ENCODE measurements at regions not wholly inside any gene's neighbourhood (a gene's known extent, or its start where the extent isn't known, plus 50 kb on each side); places are given as distances from the start of the nearest gene placed in this dataset.

DNA sequence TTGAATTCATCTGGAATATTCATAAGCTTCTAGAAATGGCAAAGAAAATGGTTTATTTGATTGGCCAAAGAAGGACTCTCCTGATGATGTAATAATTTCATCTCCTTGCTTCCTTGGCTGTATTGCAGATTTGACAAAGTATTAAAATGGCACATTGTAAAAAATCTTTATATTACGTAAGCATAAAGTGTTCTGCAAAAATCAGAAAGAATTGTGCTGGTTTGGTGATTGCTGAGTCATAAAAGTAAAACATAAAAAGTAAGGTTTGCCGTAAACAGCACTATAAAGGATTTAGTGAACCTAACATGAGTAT lies 255.9 kb upstream of the RREB1 start:
- Histone ChIP-seq H3K36me3 (ENCODE audit: control insufficient read depth, insufficient read depth, low read length) (no peaks in the 10 kb centered on the region), H3K27me3 (replicated peaks; ENCODE audit: control insufficient read depth, insufficient read depth, low read length) (no peaks in the 10 kb centered on the region), H3K4me3 (replicated peaks; ENCODE audit: low read depth, low read length) (no peak overlapping the region)
- TF ChIP-seq, protein P1, sequence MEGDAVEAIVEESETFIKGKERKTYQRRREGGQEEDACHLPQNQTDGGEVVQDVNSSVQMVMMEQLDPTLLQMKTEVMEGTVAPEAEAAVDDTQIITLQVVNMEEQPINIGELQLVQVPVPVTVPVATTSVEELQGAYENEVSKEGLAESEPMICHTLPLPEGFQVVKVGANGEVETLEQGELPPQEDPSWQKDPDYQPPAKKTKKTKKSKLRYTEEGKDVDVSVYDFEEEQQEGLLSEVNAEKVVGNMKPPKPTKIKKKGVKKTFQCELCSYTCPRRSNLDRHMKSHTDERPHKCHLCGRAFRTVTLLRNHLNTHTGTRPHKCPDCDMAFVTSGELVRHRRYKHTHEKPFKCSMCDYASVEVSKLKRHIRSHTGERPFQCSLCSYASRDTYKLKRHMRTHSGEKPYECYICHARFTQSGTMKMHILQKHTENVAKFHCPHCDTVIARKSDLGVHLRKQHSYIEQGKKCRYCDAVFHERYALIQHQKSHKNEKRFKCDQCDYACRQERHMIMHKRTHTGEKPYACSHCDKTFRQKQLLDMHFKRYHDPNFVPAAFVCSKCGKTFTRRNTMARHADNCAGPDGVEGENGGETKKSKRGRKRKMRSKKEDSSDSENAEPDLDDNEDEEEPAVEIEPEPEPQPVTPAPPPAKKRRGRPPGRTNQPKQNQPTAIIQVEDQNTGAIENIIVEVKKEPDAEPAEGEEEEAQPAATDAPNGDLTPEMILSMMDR (IDR thresholded peaks at IDR 0.05; ENCODE audit: insufficient read depth, low read length, poor library complexity, severe bottlenecking): no peak
- no peak for DNase-seq (ENCODE audit: extremely low read depth, insufficient read length)

DNA sequence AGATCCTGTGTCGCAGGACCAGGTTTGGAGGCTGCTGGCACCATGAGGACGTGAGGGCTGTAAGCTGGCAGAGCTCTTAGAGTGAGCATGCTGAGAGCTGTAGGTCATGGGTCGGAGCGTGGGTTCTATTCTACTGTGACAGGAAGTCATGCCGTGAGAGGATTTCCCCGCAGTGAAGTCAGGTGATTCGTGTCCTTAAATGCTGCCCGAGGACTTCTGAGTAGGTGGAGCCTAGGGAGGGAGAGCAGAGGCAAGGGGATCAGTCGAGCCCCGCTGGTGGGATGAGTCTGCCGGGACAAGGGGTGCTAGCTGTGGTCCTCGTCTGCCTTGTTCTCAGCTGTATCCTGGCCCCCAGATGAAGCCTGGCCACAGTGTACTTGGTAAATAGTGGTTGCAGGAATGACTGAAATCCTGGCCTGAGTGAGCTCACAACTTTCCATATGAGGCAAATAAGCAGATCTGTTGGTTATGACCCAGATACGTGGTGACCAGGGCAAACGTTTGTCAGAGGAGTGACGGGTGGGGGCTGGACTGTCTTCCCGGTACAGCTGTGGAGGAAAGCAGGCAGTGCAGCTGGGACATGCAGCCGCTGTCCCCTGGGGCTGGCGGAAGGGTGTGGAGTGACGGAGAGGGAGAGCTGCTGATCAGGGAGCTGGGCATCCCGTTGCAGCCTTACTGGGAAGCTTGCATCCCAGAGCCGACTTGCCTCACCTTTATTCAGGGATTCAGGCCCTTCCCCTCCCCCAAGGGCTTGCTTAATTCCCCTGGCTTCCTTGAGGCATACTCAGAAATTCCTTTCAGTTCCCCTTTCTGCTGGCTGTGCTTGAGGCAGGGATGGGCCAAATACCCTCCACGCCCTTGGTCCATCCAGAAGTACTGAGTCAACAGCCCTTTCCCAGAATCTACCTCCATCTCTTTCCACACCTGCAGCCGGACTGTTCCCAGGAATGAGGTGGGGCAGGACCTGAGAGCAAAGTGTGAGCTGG lies 250.9 kb upstream of the RREB1 start:
- no peaks in the 10 kb centered on the region for H3K27me3 ChIP-seq (replicated peaks; ENCODE audit: control insufficient read depth, insufficient read depth, low read length)
- peak overlapping the region; percentile 49 for H3K4me3 ChIP-seq (replicated peaks; ENCODE audit: low read depth, low read length)
- no peaks in the 10 kb centered on the region for H3K36me3 ChIP-seq (ENCODE audit: control insufficient read depth, insufficient read depth, low read length)
- TF ChIP-seq, protein P1 (IDR thresholded peaks at IDR 0.05; ENCODE audit: insufficient read depth, low read length, poor library complexity, severe bottlenecking): no peak
- peak; percentile 69 for DNase-seq (ENCODE audit: extremely low read depth, insufficient read length)

DNA sequence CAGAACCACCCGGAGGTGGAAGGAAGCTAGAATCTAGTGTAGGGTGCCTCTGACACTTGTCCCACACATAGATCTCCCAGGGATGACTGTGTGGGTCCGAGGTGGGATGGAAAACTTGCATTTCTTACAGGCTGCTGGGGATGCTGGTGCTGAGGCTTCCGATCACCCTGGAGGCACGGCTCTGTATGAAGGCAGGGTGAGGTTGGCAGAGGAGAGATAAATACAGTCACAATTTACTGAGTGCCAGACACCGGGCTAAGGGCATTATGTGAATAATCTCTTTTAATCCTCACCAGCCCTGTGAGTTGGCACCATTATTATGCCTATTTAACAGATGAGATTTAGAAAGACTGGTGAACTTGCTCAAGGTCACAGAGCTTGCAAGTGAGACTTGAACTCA lies 250.2 kb upstream of the RREB1 start:
- no peaks in the 10 kb centered on the region for H3K27me3 ChIP-seq (replicated peaks; ENCODE audit: control insufficient read depth, insufficient read depth, low read length)
- no peak overlapping the region for H3K4me3 ChIP-seq (replicated peaks; ENCODE audit: low read depth, low read length)
- H3K36me3 ChIP-seq (ENCODE audit: control insufficient read depth, insufficient read depth, low read length): no peaks in the 10 kb centered on the region
- TF ChIP-seq, protein P1 (IDR thresholded peaks at IDR 0.05; ENCODE audit: insufficient read depth, low read length, poor library complexity, severe bottlenecking): no peak
- DNase-seq (ENCODE audit: extremely low read depth, insufficient read length): no peak

DNA sequence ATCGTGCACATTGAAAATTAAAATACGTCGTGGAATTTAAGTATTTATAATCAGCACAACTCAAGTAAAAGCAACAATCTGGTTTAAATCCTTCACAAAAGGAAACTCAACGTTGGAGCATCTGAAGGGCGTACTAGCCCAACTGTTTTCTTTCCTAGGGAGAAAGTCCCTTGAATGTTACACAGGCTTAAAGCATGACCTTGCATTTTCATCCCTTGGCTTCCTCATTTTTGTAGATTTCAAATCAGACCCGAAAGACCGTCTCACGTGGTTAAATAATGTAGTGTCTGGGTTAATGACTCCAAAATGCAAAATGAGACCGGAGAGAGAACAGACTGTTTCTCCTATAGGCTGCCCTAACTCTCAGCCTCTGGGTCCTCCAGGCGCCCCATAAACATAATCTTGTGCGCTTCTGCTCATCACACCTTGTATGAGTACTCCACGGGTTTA lies 249.2 kb upstream of the RREB1 start:
- H3K36me3 ChIP-seq (ENCODE audit: control insufficient read depth, insufficient read depth, low read length): no peaks in the 10 kb centered on the region
- no peak for DNase-seq (ENCODE audit: extremely low read depth, insufficient read length)
- H3K4me3 ChIP-seq (replicated peaks; ENCODE audit: low read depth, low read length): no peak overlapping the region
- H3K27me3 ChIP-seq (replicated peaks; ENCODE audit: control insufficient read depth, insufficient read depth, low read length): no peaks in the 10 kb centered on the region
- TF ChIP-seq, protein P1 (IDR thresholded peaks at IDR 0.05; ENCODE audit: insufficient read depth, low read length, poor library complexity, severe bottlenecking): no peak

DNA sequence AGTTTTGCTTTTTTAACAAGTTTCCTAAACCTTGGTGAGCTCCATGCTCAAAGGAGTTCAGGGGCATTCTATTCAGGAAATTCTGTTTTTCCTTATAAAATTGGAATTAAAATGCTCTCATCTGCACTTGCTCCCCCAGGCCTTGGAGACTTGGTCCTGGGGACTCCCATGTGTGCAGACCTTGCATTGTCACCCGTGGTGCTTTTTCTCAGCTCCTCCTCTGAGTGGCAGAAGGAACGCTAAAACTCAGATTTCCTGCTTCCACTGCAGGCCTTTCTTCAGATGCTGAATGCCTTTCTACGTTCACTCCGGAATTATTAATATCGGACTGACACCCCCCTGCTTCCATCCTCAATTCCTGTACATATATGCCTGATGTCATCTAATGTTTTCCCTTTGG lies 248.7 kb upstream of the RREB1 start:
- TF ChIP-seq, protein P1 (IDR thresholded peaks at IDR 0.05; ENCODE audit: insufficient read depth, low read length, poor library complexity, severe bottlenecking): no peak
- Histone ChIP-seq H3K36me3 (ENCODE audit: control insufficient read depth, insufficient read depth, low read length) (no peaks in the 10 kb centered on the region), H3K27me3 (replicated peaks; ENCODE audit: control insufficient read depth, insufficient read depth, low read length) (no peaks in the 10 kb centered on the region), H3K4me3 (replicated peaks; ENCODE audit: low read depth, low read length) (no peak overlapping the region)
- DNase-seq (ENCODE audit: extremely low read depth, insufficient read length): no peak
